Keratinocyte (primary cell): ENCODE measurements at regions not wholly inside any gene's neighbourhood (a gene's known extent, or its start where the extent isn't known, plus 50 kb on each side); places are given as distances from the start of the nearest gene placed in this dataset.

ENCODE experiments used
- DNase-seq: peaks from one replicate; pipeline ENCODE4 v3.0.0-alpha.2; 2011; ENCODE audit warnings: low read depth, missing footprints, low spot score
- FAIRE-seq: peaks from 2 replicates; lab custom pipeline; 2011; peaks lifted over from hg19 to GRCh38; lab: Jason Lieb, UNC
- H2AFZ ChIP-seq: 2 replicates; pipeline ENCODE4 v1.6.0; 2012; ENCODE audit warnings: low read length, control low read depth, inconsistent platforms; ENCODE audit not compliant: control insufficient read depth
- H3K27ac ChIP-seq: 2 replicates; pipeline ENCODE4 v1.5.1; 2011; ENCODE audit warnings: low read length; ENCODE audit not compliant: control insufficient read depth, insufficient read depth
- H3K27me3 ChIP-seq: 3 replicates; pipeline ENCODE4 v1.6.0; 2011; ENCODE audit warnings: low read length; ENCODE audit not compliant: control insufficient read depth, insufficient read depth; ENCODE audit errors: extremely low read depth
- H3K36me3 ChIP-seq, 2 experiments: 2 replicates in 1 of 2; 3 replicates in 1 of 2; pipeline ENCODE4 v1.5.1; 2011; ENCODE audit warnings: low read length in 2 of 2, mild to moderate bottlenecking in 1 of 2; ENCODE audit not compliant: control insufficient read depth in 2 of 2, insufficient read depth in 2 of 2; ENCODE audit errors: extremely low read depth in 1 of 2
- H3K4me1 ChIP-seq: 3 replicates; pipeline ENCODE4 v1.5.1; 2011; ENCODE audit warnings: low read length; ENCODE audit not compliant: control insufficient read depth, insufficient read depth; ENCODE audit errors: extremely low read depth
- H3K4me2 ChIP-seq: 3 replicates; pipeline ENCODE4 v1.6.0; 2011; ENCODE audit warnings: low read depth, low read length; ENCODE audit not compliant: control insufficient read depth, insufficient read depth; ENCODE audit errors: extremely low read depth
- H3K4me3 ChIP-seq, 3 experiments: fragments of 200-600 bp in 1 of 3; sonication (generic) in 1 of 3; 2 replicates in 2 of 3; 3 replicates in 1 of 3; pipeline ENCODE4 v1.5.1; 2011 to 2016; ENCODE audit warnings: low read length in 3 of 3, mild to moderate bottlenecking in 3 of 3, control low read depth in 2 of 3, inconsistent platforms in 1 of 3, low read depth in 1 of 3, mixed read lengths in 1 of 3, mixed run types in 1 of 3, moderate library complexity in 1 of 3; ENCODE audit not compliant: control insufficient read depth in 2 of 3, insufficient read depth in 2 of 3; ENCODE audit errors: extremely low read depth in 1 of 3
- H3K79me2 ChIP-seq: 2 replicates; pipeline ENCODE4 v1.6.0; 2012; ENCODE audit warnings: low read length; ENCODE audit not compliant: control insufficient read depth, insufficient read depth
- H3K9ac ChIP-seq: 3 replicates; pipeline ENCODE4 v1.6.0; 2011; ENCODE audit warnings: low read length; ENCODE audit not compliant: control insufficient read depth, insufficient read depth; ENCODE audit errors: extremely low read depth
- H3K9me1 ChIP-seq: 3 replicates; pipeline ENCODE4 v1.6.0; 2011; ENCODE audit warnings: low read length; ENCODE audit not compliant: control insufficient read depth, insufficient read depth; ENCODE audit errors: extremely low read depth
- H3K9me3 ChIP-seq: 2 replicates; pipeline ENCODE4 v1.5.1; 2012; ENCODE audit warnings: low read depth, low read length; ENCODE audit not compliant: control insufficient read depth
- H4K20me1 ChIP-seq: 3 replicates; pipeline ENCODE4 v1.6.0; 2011; ENCODE audit warnings: low read length; ENCODE audit not compliant: control insufficient read depth, insufficient read depth; ENCODE audit errors: extremely low read depth
- EZH2 ChIP-seq: IDR thresholded peaks from one replicate; pipeline ENCODE4 v1.6.1; 2012; ENCODE audit warnings: inconsistent platforms, mild to moderate bottlenecking, low read length, moderate library complexity
- dilution Hi-C: fragments of 300-500 bp; cut with MboI; formaldehyde crosslinking; loops from one replicate; pipeline ENCODE4 v1.7.0; 2020; ENCODE audit warnings: low sequenced_read_pairs; ENCODE audit not compliant: extremely low pct_ligation_motif_present
- TF ChIP-seq, protein P1 (sequence below), 3 experiments: IDR thresholded peaks in 1 of 3; conservative IDR thresholded peaks in 1 of 3; optimal IDR thresholded peaks in 1 of 3; 2 replicates in 2 of 3; 3 replicates in 1 of 3; pipeline versions ENCODE3 to v1.5.1; 2011; ENCODE audit warnings: low read length in 3 of 3, mild to moderate bottlenecking in 3 of 3, moderate library complexity in 2 of 3, control low read depth in 1 of 3, inconsistent platforms in 1 of 3; ENCODE audit not compliant: insufficient read depth in 2 of 3; ENCODE audit errors: extremely low read depth in 1 of 3

- dilution Hi-C loops: no loop called here
- Histone ChIP-seq H3K4me2 (no peak overlapping the region), H3K36me3 (no peaks in the 10 kb centered on the region), H2AFZ (no peak overlapping the region), H3K27ac (no peak overlapping the region), H4K20me1 (no peaks in the 10 kb centered on the region), H3K9me3 (no peaks in the 10 kb centered on the region), H3K9me1 (no peaks in the 10 kb centered on the region), H3K4me1 (no peaks in the 10 kb centered on the region), H3K9ac (no peak overlapping the region), H3K27me3 (no peaks in the 10 kb centered on the region), H3K4me3 (no peak overlapping the region), H3K79me2 (no peaks in the 10 kb centered on the region)
- no peak for DNase-seq
- no peak for TF ChIP-seq EZH2
- TF ChIP-seq, protein P1, sequence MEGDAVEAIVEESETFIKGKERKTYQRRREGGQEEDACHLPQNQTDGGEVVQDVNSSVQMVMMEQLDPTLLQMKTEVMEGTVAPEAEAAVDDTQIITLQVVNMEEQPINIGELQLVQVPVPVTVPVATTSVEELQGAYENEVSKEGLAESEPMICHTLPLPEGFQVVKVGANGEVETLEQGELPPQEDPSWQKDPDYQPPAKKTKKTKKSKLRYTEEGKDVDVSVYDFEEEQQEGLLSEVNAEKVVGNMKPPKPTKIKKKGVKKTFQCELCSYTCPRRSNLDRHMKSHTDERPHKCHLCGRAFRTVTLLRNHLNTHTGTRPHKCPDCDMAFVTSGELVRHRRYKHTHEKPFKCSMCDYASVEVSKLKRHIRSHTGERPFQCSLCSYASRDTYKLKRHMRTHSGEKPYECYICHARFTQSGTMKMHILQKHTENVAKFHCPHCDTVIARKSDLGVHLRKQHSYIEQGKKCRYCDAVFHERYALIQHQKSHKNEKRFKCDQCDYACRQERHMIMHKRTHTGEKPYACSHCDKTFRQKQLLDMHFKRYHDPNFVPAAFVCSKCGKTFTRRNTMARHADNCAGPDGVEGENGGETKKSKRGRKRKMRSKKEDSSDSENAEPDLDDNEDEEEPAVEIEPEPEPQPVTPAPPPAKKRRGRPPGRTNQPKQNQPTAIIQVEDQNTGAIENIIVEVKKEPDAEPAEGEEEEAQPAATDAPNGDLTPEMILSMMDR (optimal IDR thresholded peaks at IDR 0.05 in 1 of 3, IDR thresholded peaks at IDR 0.05 in 1 of 3, conservative IDR thresholded peaks at IDR 0.05 in 1 of 3; ENCODE audit: extremely low read depth in 1 of 3, insufficient read depth in 2 of 3, low read length in 3 of 3): no peak
- no peak for FAIRE-seq
Measured at GRCh38 chr4:180634306-180634705, 1608.9 kb upstream of the TENM3 start.

DNA sequence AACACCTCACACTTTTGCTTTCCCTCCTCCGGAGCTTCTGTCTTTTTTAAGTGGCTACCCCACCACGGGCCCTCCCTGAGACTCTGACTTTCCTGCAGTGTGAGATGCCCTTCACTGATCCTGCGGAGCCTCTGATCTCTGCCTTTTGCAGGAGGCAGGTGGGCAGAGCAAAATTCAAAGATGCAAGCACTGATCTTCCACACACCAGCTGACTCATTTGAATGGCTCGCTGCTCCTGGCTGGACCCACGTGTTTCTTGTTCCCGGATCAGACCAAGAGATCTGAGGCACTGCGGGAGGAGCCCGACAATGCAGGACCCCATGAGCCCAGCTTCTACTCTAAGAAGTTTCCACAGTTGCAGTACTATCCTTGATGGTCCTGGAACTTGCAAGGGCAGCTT lies 1607.9 kb upstream of the TENM3 start:
- FAIRE-seq (no peak), DNase-seq (no peak)
- no peak for TF ChIP-seq EZH2
- TF ChIP-seq, protein P1 (optimal IDR thresholded peaks at IDR 0.05 in 1 of 3, IDR thresholded peaks at IDR 0.05 in 1 of 3, conservative IDR thresholded peaks at IDR 0.05 in 1 of 3; ENCODE audit: extremely low read depth in 1 of 3, insufficient read depth in 2 of 3, low read length in 3 of 3): no peak

More for the DNA sequence above, 1607.9 kb upstream of the TENM3 start:
- no peaks in the 10 kb centered on the region for H3K36me3 ChIP-seq
- H3K27ac ChIP-seq: no peak overlapping the region
- H4K20me1 ChIP-seq: no peaks in the 10 kb centered on the region
- dilution Hi-C loops: no loop called here
- no peaks in the 10 kb centered on the region for H3K27me3 ChIP-seq
- H3K9ac ChIP-seq: no peak overlapping the region
- H3K79me2 ChIP-seq: no peaks in the 10 kb centered on the region
- H3K4me3 ChIP-seq: no peak overlapping the region
- H3K9me3 ChIP-seq: no peaks in the 10 kb centered on the region
- no peaks in the 10 kb centered on the region for H3K4me1 ChIP-seq
- H2AFZ ChIP-seq: no peak overlapping the region
- no peak overlapping the region for H3K4me2 ChIP-seq
- H3K9me1 ChIP-seq: no peaks in the 10 kb centered on the region
